ENCODE measurements at regions not wholly inside any gene's neighbourhood (a gene's known extent, or its start where the extent isn't known, plus 50 kb on each side); places are given as distances from the start of the nearest gene placed in this dataset.

DNA sequence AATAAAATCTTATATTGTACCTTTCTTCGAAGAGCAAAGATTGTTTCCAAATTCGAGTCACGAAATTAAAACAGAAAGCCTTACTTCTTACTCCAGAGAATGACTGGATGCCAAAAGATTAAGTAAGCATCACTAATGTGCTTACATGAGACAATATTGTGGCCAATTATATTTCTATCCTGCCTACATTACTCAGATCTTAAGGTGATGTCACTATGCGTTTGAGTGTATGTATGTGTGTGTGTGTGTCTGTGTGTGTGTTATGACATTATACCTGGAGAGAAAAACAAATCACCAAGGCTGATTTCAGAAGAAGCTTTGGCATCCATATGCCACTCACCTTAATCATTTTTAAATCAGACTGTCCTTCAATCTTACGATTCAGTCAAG, 556.3 kb downstream of the PPARGC1A start:
- intact Hi-C loops (cut with DNase I): no loop called here
- peaks cover 4 to 16% of the 10 kb centered on the region in 2 donors for H3K4me1 ChIP-seq
- peak; percentile 42 for ATAC-seq
- no peaks in the 10 kb centered on the region for H3K27me3 ChIP-seq
- H3K27ac ChIP-seq: peak overlapping the region in 1 of 2 donors; percentile 39
- no peaks in the 10 kb centered on the region for H3K9me3 ChIP-seq
- H3K4me3 ChIP-seq: no peak overlapping the region
- TF ChIP-seq, protein P1, sequence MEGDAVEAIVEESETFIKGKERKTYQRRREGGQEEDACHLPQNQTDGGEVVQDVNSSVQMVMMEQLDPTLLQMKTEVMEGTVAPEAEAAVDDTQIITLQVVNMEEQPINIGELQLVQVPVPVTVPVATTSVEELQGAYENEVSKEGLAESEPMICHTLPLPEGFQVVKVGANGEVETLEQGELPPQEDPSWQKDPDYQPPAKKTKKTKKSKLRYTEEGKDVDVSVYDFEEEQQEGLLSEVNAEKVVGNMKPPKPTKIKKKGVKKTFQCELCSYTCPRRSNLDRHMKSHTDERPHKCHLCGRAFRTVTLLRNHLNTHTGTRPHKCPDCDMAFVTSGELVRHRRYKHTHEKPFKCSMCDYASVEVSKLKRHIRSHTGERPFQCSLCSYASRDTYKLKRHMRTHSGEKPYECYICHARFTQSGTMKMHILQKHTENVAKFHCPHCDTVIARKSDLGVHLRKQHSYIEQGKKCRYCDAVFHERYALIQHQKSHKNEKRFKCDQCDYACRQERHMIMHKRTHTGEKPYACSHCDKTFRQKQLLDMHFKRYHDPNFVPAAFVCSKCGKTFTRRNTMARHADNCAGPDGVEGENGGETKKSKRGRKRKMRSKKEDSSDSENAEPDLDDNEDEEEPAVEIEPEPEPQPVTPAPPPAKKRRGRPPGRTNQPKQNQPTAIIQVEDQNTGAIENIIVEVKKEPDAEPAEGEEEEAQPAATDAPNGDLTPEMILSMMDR (IDR thresholded peaks at IDR 0.05): no peak
- H3K36me3 ChIP-seq: no peaks in the 10 kb centered on the region
- no peak for DNase-seq

DNA sequence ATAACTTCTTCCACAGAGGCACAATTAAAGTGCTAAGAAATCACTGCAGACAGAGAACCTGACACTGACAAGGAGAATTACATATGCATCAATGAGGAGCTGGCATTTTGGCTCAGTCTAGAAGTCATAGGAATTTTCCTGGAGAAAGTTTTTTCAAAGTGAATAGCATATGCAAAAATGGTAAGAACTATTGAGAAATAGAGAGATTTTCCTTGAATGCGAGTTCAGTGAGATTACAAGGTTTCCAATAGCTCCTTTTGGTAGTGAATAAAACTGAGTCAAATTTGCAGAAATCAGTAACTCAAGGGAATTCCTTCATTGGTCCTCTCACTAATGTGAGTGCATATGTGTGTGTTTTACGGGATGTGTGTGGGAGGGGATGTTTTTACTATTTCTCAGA, 557.5 kb downstream of the PPARGC1A start:
- DNase-seq (no peak), ATAC-seq (no peak)
- H3K4me1 ChIP-seq: peaks cover 4 to 16% of the 10 kb centered on the region in 2 donors
- H3K36me3 ChIP-seq: no peaks in the 10 kb centered on the region
- no peak overlapping the region for H3K27ac ChIP-seq
- H3K4me3 ChIP-seq: no peak overlapping the region
- intact Hi-C loops (cut with DNase I): no loop called here
- H3K9me3 ChIP-seq: no peaks in the 10 kb centered on the region
- TF ChIP-seq, protein P1 (IDR thresholded peaks at IDR 0.05): no peak
- no peaks in the 10 kb centered on the region for H3K27me3 ChIP-seq

DNA sequence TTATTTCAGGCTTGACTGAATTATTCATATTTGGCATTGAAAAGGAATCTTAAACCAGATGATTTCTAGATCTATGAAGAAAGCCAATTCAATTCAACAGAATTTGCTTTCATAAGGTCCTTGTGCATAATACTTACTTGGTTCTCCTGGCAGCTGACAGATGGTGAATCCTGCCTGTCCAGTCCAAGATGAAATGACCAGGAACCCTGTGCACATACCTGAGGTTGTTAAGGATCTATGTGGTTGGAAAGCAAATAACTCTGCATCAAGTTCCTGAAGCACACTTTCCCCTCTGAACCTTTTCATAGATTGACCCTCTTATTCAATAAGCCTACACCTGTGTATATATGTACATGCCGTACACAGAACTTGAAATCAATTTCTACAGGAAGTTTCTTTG, 562.7 kb downstream of the PPARGC1A start:
- DNase-seq (no peak), ATAC-seq (no peak)
- TF ChIP-seq, protein P1 (IDR thresholded peaks at IDR 0.05): no peak
- no peak overlapping the region for H3K4me3 ChIP-seq
- H3K36me3 ChIP-seq: no peaks in the 10 kb centered on the region
- intact Hi-C loops (cut with DNase I): no loop called here
- no peak overlapping the region for H3K27ac ChIP-seq
- H3K27me3 ChIP-seq: no peaks in the 10 kb centered on the region
- H3K4me1 ChIP-seq: no peaks in the 10 kb centered on the region
- no peaks in the 10 kb centered on the region for H3K9me3 ChIP-seq

DNA sequence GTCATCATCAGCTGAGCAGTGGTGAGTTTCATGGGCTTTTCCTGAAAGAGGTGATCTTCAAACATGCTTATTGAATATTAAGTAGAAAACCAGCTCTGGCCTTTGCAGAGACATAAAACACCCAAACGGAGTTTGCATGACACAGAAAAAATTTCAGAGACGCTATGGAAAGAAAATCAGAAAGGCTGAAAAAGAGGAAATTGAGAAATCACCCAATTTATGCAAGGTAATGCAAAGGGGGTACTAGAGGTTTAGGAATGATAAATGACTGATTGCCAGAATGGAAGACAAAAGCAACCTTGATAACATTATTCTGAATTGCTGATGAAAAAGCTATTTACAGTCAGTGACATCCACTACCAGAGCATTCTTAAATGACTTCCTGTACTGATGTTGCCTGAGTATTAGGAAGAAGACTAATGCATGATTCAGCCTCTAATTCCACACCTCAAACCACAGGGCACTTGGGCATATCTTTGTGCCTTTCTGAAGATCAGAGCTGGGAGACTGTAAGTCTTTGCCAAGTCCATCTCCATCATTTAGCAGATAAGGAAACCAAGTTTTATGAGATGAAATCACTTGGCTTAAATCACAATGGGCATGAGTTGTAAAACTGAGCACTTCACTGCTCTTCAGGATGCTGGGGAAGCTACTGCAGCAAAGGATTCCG, 565.7 kb downstream of the PPARGC1A start:
- intact Hi-C loops (cut with DNase I): no loop called here

DNA sequence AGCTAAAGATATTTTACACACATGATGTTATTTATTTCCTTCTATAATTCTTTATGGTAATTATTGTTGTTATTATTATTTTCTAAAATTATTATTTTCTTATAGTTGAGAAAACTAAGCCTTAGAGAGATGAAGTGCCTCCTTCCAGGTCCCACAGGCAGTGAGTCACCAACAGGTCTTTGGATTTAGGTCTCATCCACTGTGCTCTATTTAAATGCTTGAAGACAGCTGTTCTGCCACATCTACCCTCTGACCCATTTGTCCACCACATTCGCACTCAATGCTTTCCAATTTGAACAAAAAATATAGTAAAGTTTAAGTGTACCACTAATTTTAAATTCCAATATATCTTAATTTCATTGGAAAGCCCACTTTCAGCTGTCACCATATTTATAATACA, 566.4 kb downstream of the PPARGC1A start:
- no peaks in the 10 kb centered on the region for H3K9me3 ChIP-seq
- H3K36me3 ChIP-seq: no peaks in the 10 kb centered on the region
- no peaks in the 10 kb centered on the region for H3K4me1 ChIP-seq
- no peak overlapping the region for H3K27ac ChIP-seq
- H3K4me3 ChIP-seq: no peak overlapping the region
- ATAC-seq (no peak), DNase-seq (no peak)
- H3K27me3 ChIP-seq: no peaks in the 10 kb centered on the region
- intact Hi-C loops (cut with DNase I): no loop called here
- TF ChIP-seq, protein P1 (IDR thresholded peaks at IDR 0.05): no peak

More for the DNA sequence above, 565.7 kb downstream of the PPARGC1A start:
- no peak overlapping the region for H3K4me3 ChIP-seq
- no peaks in the 10 kb centered on the region for H3K4me1 ChIP-seq
- H3K27ac ChIP-seq: no peak overlapping the region
- no peak for DNase-seq
- TF ChIP-seq, protein P1 (IDR thresholded peaks at IDR 0.05): no peak
- H3K36me3 ChIP-seq: no peaks in the 10 kb centered on the region
- H3K9me3 ChIP-seq: no peaks in the 10 kb centered on the region
- no peak for ATAC-seq
- H3K27me3 ChIP-seq: no peaks in the 10 kb centered on the region
